Gastrocnemius medialis (tissue), 4 donors: ENCODE measurements at regions not wholly inside any gene's neighbourhood (a gene's known extent, or its start where the extent isn't known, plus 50 kb on each side); places are given as distances from the start of the nearest gene placed in this dataset.

Source experiments
- CTCF ChIP-seq, 5 experiments: fragments of 450-650 bp in 3 of 5; fragments of 200-600 bp in 2 of 5; sonication (generic) in 2 of 5; IDR thresholded peaks in 4 of 5; conservative IDR thresholded peaks in 1 of 5; 1 replicate in 4 of 5; 2 replicates in 1 of 5; pipeline ENCODE4 v1.5.1; 2016 to 2019; ENCODE audit warnings: antibody characterized with exemption in 5 of 5, mild to moderate bottlenecking in 3 of 5, moderate library complexity in 3 of 5
- POLR2A ChIP-seq, 2 donors: fragments of 450-650 bp; IDR thresholded peaks; one replicate each; pipeline ENCODE4 v1.6.1; 2017; ENCODE audit warnings: antibody characterized with exemption in 2 of 2, mild to moderate bottlenecking in 2 of 2, moderate library complexity in 2 of 2

- no peak for TF ChIP-seq CTCF (IDR thresholded peaks at IDR 0.05 in 4 of 5, conservative IDR thresholded peaks at IDR 0.05 in 1 of 5)
- TF ChIP-seq POLR2A (IDR thresholded peaks at IDR 0.05): no peak
Observed at GRCh38 chr11:92387859-92388258, 163.2 kb downstream of the FAT3 start.
